ENCODE measurements at regions not wholly inside any gene's neighbourhood (a gene's known extent, or its start where the extent isn't known, plus 50 kb on each side); places are given as distances from the start of the nearest gene placed in this dataset.

- TF ChIP-seq, protein P1, sequence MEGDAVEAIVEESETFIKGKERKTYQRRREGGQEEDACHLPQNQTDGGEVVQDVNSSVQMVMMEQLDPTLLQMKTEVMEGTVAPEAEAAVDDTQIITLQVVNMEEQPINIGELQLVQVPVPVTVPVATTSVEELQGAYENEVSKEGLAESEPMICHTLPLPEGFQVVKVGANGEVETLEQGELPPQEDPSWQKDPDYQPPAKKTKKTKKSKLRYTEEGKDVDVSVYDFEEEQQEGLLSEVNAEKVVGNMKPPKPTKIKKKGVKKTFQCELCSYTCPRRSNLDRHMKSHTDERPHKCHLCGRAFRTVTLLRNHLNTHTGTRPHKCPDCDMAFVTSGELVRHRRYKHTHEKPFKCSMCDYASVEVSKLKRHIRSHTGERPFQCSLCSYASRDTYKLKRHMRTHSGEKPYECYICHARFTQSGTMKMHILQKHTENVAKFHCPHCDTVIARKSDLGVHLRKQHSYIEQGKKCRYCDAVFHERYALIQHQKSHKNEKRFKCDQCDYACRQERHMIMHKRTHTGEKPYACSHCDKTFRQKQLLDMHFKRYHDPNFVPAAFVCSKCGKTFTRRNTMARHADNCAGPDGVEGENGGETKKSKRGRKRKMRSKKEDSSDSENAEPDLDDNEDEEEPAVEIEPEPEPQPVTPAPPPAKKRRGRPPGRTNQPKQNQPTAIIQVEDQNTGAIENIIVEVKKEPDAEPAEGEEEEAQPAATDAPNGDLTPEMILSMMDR (IDR thresholded peaks at IDR 0.05) = no peak
- TF ChIP-seq POLR2AphosphoS5 (IDR thresholded peaks at IDR 0.05) = no peak
- TF ChIP-seq POLR2A (IDR thresholded peaks at IDR 0.05) = no peak
- TF ChIP-seq EP300 (IDR thresholded peaks at IDR 0.05) = no peak
Observed at GRCh38 chr10:43865265-43866135, 216.8 kb upstream of the ZNF32 start.
